Fibroblast of lung (primary cell): ENCODE measurements at regions not wholly inside any gene's neighbourhood (a gene's known extent, or its start where the extent isn't known, plus 50 kb on each side); places are given as distances from the start of the nearest gene placed in this dataset.

Source experiments
- DNase-seq, 2 donors: peaks; one replicate each; pipeline versions ENCODE4 v3.0.0 to v3.0.0-alpha.2; 2010; ENCODE audit warnings: low read depth in 2 of 2
- H2AFZ ChIP-seq: 2 replicates; pipeline ENCODE4 v1.5.1; 2012; ENCODE audit warnings: low read length, control low read depth, inconsistent platforms
- H3K27ac ChIP-seq: 2 replicates; pipeline ENCODE4 v1.5.1; 2011; ENCODE audit warnings: low read length, control low read depth; ENCODE audit not compliant: insufficient read depth
- H3K27me3 ChIP-seq: 2 replicates; pipeline ENCODE4 v1.5.1; 2011; ENCODE audit warnings: mild to moderate bottlenecking, low read length; ENCODE audit not compliant: control insufficient read depth, insufficient read depth
- H3K36me3 ChIP-seq: 2 replicates; pipeline ENCODE4 v1.5.1; 2011; ENCODE audit warnings: low read length; ENCODE audit not compliant: control insufficient read depth, insufficient read depth
- H3K4me1 ChIP-seq: 2 replicates; pipeline ENCODE4 v1.5.1; 2011; ENCODE audit warnings: low read length; ENCODE audit not compliant: control insufficient read depth, insufficient read depth; ENCODE audit errors: extremely low read depth
- H3K4me2 ChIP-seq: 2 replicates; pipeline ENCODE4 v1.5.1; 2011; ENCODE audit warnings: low read length, control low read depth; ENCODE audit not compliant: insufficient read depth; ENCODE audit errors: extremely low read depth
- H3K4me3 ChIP-seq, 4 experiments: fragments of 200-600 bp in 1 of 4; sonication (generic) in 1 of 4; replicated peaks in 1 of 4; 2 replicates each; pipeline ENCODE4 v1.5.1; 2011 to 2016; ENCODE audit warnings: low read length in 4 of 4, low read depth in 3 of 4, mild to moderate bottlenecking in 3 of 4, control low read depth in 2 of 4, inconsistent platforms in 1 of 4, mixed read lengths in 1 of 4; ENCODE audit not compliant: insufficient read depth in 1 of 4; ENCODE audit errors: control extremely low read depth in 1 of 4
- H3K79me2 ChIP-seq: 2 replicates; pipeline ENCODE4 v1.5.1; 2012; ENCODE audit warnings: mild to moderate bottlenecking, low read length, inconsistent platforms; ENCODE audit not compliant: control insufficient read depth, insufficient read depth
- H3K9ac ChIP-seq: 2 replicates; pipeline ENCODE4 v1.5.1; 2011; ENCODE audit warnings: mild to moderate bottlenecking, low read length, control low read depth; ENCODE audit not compliant: insufficient read depth
- H3K9me3 ChIP-seq: 2 replicates; pipeline ENCODE4 v1.5.1; 2012; ENCODE audit warnings: low read depth, low read length; ENCODE audit not compliant: control insufficient read depth, insufficient read depth
- H4K20me1 ChIP-seq: 2 replicates; pipeline ENCODE4 v1.5.1; 2011; ENCODE audit warnings: low read length; ENCODE audit not compliant: control insufficient read depth, insufficient read depth; ENCODE audit errors: extremely low read depth
- EZH2 ChIP-seq: IDR thresholded peaks from 2 replicates; pipeline ENCODE4 v1.5.1; 2012; ENCODE audit warnings: low read length, control low read depth, mild to moderate bottlenecking; ENCODE audit errors: missing control alignments
- TF ChIP-seq, protein P1 (sequence below), 2 donors: IDR thresholded peaks in 1 of 2; conservative IDR thresholded peaks in 1 of 2; 1 replicate in 1 of 2; 2 replicates in 1 of 2; pipeline ENCODE4 v1.5.1; 2011 to 2012; ENCODE audit warnings: low read length in 2 of 2, control low read depth in 1 of 2, inconsistent platforms in 1 of 2, low read depth in 1 of 2, mild to moderate bottlenecking in 1 of 2

DNA sequence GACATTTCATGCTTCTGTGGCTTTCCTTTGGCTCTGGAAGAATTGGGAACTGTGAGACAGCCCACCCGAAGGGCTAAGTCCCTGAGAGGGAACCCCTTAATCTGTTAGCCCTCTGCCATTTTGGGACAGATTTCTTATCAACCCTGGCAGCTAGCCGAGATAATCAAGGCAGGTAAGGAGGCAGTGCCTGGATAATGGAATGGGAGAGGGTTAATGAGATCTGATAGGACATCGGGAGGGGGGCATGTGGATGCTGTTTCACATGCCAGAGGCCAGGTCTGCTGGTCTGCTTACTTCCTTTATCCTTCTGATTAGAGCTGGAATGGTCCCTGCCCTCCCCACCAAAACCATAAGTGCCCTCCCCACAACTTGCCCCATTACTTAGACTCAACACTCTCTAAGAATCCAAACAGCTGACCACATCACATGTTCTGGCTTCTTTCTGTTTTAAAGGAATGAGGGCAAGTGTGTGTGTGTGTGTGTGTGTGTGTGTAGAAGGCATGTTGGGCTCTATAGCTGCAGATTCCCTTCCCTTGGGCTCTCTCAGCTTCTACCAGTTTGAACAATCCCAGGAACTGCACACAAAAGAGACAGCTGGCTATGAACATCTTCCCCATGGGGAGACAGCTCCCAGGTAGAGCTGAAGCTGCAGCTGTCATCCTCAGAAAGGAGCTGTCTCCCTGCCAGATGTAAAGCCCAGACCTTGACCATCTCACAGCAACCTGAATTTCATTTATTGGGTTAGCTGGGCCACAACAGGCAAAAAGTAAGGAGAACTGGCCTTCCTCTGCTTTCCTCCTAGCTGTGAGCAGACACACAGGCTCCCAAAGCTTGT is 221.3 kb downstream of the PIK3R1 start:
- Histone ChIP-seq H2AFZ (no peak overlapping the region), H3K9me3 (no peaks in the 10 kb centered on the region), H3K27ac (no peak overlapping the region), H3K4me1 (no peaks in the 10 kb centered on the region), H3K27me3 (no peaks in the 10 kb centered on the region), H3K79me2 (no peaks in the 10 kb centered on the region), H3K4me2 (no peak overlapping the region), H3K36me3 (no peaks in the 10 kb centered on the region), H4K20me1 (no peaks in the 10 kb centered on the region), H3K9ac (no peak overlapping the region), H3K4me3 (no peak overlapping the region)
- peak in 1 of 2 donors; percentile 48 for DNase-seq
- TF ChIP-seq EZH2: no peak
- TF ChIP-seq, protein P1, sequence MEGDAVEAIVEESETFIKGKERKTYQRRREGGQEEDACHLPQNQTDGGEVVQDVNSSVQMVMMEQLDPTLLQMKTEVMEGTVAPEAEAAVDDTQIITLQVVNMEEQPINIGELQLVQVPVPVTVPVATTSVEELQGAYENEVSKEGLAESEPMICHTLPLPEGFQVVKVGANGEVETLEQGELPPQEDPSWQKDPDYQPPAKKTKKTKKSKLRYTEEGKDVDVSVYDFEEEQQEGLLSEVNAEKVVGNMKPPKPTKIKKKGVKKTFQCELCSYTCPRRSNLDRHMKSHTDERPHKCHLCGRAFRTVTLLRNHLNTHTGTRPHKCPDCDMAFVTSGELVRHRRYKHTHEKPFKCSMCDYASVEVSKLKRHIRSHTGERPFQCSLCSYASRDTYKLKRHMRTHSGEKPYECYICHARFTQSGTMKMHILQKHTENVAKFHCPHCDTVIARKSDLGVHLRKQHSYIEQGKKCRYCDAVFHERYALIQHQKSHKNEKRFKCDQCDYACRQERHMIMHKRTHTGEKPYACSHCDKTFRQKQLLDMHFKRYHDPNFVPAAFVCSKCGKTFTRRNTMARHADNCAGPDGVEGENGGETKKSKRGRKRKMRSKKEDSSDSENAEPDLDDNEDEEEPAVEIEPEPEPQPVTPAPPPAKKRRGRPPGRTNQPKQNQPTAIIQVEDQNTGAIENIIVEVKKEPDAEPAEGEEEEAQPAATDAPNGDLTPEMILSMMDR (conservative IDR thresholded peaks at IDR 0.05 in 1 of 2, IDR thresholded peaks at IDR 0.05 in 1 of 2; ENCODE audit: low read depth in 1 of 2, low read length in 2 of 2): no peak

DNA sequence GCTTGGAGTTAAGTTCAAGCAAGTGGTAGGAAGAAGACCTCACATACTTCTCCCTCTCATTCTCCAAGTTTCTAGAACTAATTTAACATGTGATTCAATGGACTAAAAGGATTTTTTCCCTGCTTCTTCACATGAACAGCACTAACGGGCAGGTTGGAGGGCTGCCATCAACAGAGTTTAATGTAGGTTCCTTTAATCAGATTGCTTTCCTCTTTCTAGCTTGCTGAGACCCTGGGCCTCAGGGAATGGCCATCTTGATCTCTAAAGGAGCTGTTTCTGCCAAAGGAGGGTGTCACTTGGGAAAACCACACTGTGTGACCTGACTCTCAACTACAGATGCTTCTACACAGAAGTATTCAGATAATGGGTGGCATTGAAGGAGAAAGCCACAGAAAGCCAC is 223.3 kb downstream of the PIK3R1 start:
- Histone ChIP-seq H3K9me3 (no peaks in the 10 kb centered on the region), H3K27me3 (no peaks in the 10 kb centered on the region), H4K20me1 (no peaks in the 10 kb centered on the region), H3K4me2 (no peak overlapping the region), H3K36me3 (no peaks in the 10 kb centered on the region), H3K4me1 (no peaks in the 10 kb centered on the region), H3K27ac (no peak overlapping the region), H3K79me2 (no peaks in the 10 kb centered on the region), H2AFZ (no peak overlapping the region), H3K4me3 (no peak overlapping the region), H3K9ac (no peak overlapping the region)
- DNase-seq: peak in 1 of 2 donors; percentile 16
- TF ChIP-seq, protein P1 (conservative IDR thresholded peaks at IDR 0.05 in 1 of 2, IDR thresholded peaks at IDR 0.05 in 1 of 2; ENCODE audit: low read depth in 1 of 2, low read length in 2 of 2): no peak
- no peak for TF ChIP-seq EZH2

DNA sequence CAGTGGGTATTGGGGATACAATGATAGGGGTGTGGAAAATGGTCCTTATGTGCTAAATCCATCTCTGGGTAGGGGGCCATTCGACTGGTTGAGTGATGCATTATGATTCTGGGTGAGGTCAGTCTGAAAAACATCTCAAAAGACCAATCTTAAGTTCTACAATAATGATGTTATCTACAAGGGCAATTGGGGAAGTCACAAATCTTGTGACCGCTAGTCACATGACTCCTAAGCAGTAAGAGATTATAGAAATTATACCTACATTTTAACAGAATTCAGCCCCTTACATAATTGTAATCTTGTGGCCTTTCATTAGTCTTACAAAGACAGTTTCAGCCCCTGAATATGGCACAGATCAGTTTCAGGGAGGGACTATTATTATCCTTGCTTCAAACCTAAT is 224.7 kb downstream of the PIK3R1 start:
- Histone ChIP-seq H3K27me3 (no peaks in the 10 kb centered on the region), H3K9ac (no peak overlapping the region)
- DNase-seq: no peak

More for the DNA sequence above, 224.7 kb downstream of the PIK3R1 start:
- Histone ChIP-seq H3K4me1 (no peaks in the 10 kb centered on the region), H3K79me2 (no peaks in the 10 kb centered on the region), H4K20me1 (no peaks in the 10 kb centered on the region), H3K9me3 (no peaks in the 10 kb centered on the region), H2AFZ (no peak overlapping the region), H3K36me3 (no peaks in the 10 kb centered on the region), H3K4me3 (no peak overlapping the region), H3K27ac (no peak overlapping the region), H3K4me2 (no peak overlapping the region)
- TF ChIP-seq, protein P1 (conservative IDR thresholded peaks at IDR 0.05 in 1 of 2, IDR thresholded peaks at IDR 0.05 in 1 of 2; ENCODE audit: low read depth in 1 of 2, low read length in 2 of 2): no peak
- no peak for TF ChIP-seq EZH2
